Body of pancreas (tissue), 4 donors: ENCODE measurements at regions not wholly inside any gene's neighbourhood (a gene's known extent, or its start where the extent isn't known, plus 50 kb on each side); places are given as distances from the start of the nearest gene placed in this dataset.

Experiments used
- POLR2A ChIP-seq, 3 donors: fragments of 450-650 bp; IDR thresholded peaks; one replicate each; pipeline ENCODE4 v1.6.1; 2016; ENCODE audit warnings: antibody characterized with exemption in 3 of 3, mild to moderate bottlenecking in 2 of 3
- TF ChIP-seq, protein P1 (sequence below), 7 experiments: fragments of 450-650 bp in 4 of 7; fragments of 200-600 bp in 3 of 7; sonication (generic) in 3 of 7; IDR thresholded peaks; one replicate each; pipeline ENCODE4 v1.5.1; 2016 to 2019; ENCODE audit warnings: antibody characterized with exemption in 7 of 7

DNA sequence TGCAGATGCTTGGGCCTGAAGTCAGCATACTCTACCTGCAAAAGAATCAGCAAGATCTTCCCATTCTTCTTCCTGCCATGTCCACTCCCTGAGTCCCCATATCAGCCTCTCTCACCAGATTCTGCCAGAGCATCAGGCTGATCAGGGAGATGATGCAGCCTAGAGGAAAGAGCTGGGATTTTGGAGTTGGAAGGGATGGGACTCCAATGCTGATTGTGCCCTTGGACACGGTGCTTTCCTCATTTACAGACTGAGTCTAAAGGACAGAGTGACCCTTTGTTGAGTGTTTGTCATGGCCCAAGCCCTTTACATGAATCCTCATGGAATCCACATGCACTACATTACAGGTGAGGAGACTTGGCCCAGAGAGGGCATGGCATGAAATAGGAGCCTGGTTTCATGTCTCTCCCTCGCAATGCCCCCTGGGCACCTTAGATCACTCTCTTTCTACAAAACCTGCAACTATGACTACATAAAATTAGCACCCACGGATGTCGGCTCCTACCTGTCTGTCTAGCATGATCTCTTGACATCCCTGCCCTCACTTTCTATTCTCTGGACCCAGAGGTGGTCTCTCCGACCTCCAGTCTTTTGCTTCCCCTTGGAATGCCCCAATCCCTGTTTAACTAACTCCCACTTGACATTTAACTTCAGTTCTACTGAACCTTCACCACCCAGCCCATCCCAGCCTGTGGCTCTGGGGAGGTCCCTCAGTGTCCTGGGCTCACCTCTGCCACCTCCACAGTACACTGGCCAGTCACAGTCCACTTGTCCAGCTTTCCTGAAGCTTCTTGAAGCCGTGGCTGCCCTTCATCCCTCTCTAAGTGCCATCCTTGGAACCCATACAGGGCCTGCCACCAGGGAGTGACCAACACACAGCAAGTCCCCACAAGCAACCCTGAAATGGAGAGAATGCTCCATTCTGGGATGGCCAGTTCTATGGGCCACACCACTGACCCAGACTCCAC lies 173.5 kb downstream of the ABHD5 start:
- TF ChIP-seq, protein P1, sequence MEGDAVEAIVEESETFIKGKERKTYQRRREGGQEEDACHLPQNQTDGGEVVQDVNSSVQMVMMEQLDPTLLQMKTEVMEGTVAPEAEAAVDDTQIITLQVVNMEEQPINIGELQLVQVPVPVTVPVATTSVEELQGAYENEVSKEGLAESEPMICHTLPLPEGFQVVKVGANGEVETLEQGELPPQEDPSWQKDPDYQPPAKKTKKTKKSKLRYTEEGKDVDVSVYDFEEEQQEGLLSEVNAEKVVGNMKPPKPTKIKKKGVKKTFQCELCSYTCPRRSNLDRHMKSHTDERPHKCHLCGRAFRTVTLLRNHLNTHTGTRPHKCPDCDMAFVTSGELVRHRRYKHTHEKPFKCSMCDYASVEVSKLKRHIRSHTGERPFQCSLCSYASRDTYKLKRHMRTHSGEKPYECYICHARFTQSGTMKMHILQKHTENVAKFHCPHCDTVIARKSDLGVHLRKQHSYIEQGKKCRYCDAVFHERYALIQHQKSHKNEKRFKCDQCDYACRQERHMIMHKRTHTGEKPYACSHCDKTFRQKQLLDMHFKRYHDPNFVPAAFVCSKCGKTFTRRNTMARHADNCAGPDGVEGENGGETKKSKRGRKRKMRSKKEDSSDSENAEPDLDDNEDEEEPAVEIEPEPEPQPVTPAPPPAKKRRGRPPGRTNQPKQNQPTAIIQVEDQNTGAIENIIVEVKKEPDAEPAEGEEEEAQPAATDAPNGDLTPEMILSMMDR (IDR thresholded peaks at IDR 0.05) = no peak
- TF ChIP-seq POLR2A (IDR thresholded peaks at IDR 0.05) = no peak
